ENCODE measurements at regions not wholly inside any gene's neighbourhood (a gene's known extent, or its start where the extent isn't known, plus 50 kb on each side); places are given as distances from the start of the nearest gene placed in this dataset.

GRCh38 chr18:71625556-71626090 is 918.5 kb downstream of the CBLN2 start:
- Mint-ChIP-seq H3K27ac (no peak overlapping the region), H3K9me3 (peaks cover 13% of the 10 kb centered on the region), H3K27me3 (no peaks in the 10 kb centered on the region), H3K4me3 (no peak overlapping the region), H3K36me3 (no peaks in the 10 kb centered on the region), H3K4me1 (ENCODE audit: low read depth) (no peaks in the 10 kb centered on the region)
- intact Hi-C loops (cut with micrococcal nuclease) = no loop called here
- ChIA-PET CTCF (no interaction called here), POLR2A (no interaction called here)
- no peak for DNase-seq

GRCh38 chr18:71598374-71598773 is 945.8 kb downstream of the CBLN2 start:
- POLR2A ChIA-PET = no interaction called here
- no peaks in the 10 kb centered on the region for H3K4me1 Mint-ChIP-seq (ENCODE audit: low read depth)
- H3K36me3 Mint-ChIP-seq = no peaks in the 10 kb centered on the region
- H3K4me3 Mint-ChIP-seq = no peak overlapping the region
- CTCF ChIA-PET = no interaction called here
- H3K9me3 Mint-ChIP-seq = peaks cover 5% of the 10 kb centered on the region
- no peak for DNase-seq
- no peak overlapping the region for H3K27ac Mint-ChIP-seq
- no peaks in the 10 kb centered on the region for H3K27me3 Mint-ChIP-seq
- intact Hi-C loops (cut with micrococcal nuclease) = no loop called here

GRCh38 chr18:71597219-71597618 is 946.9 kb downstream of the CBLN2 start:
- intact Hi-C loops (cut with micrococcal nuclease) = no loop called here
- CTCF ChIA-PET = no interaction called here
- H3K27ac Mint-ChIP-seq = no peak overlapping the region
- H3K4me3 Mint-ChIP-seq = no peak overlapping the region
- H3K27me3 Mint-ChIP-seq = no peaks in the 10 kb centered on the region
- H3K36me3 Mint-ChIP-seq = no peaks in the 10 kb centered on the region
- H3K9me3 Mint-ChIP-seq = peaks cover 5% of the 10 kb centered on the region
- DNase-seq = no peak
- H3K4me1 Mint-ChIP-seq (ENCODE audit: low read depth) = no peaks in the 10 kb centered on the region
- POLR2A ChIA-PET = no interaction called here

GRCh38 chr18:71583252-71583651 is 960.9 kb downstream of the CBLN2 start:
- no peak overlapping the region for H3K4me3 Mint-ChIP-seq
- ChIA-PET CTCF (interaction anchor here (0.6 kb wide), 1 partner anchor 79 kb away, joined by 3 read pairs; no protein-coding TSS in a partner anchor), POLR2A (no interaction called here)
- H3K4me1 Mint-ChIP-seq (ENCODE audit: low read depth) = no peaks in the 10 kb centered on the region
- intact Hi-C loops (cut with micrococcal nuclease) = no loop called here
- H3K27me3 Mint-ChIP-seq = no peaks in the 10 kb centered on the region
- H3K27ac Mint-ChIP-seq = no peak overlapping the region
- H3K9me3 Mint-ChIP-seq = peaks cover under 1% of the 10 kb centered on the region
- DNase-seq = no peak
- H3K36me3 Mint-ChIP-seq = no peaks in the 10 kb centered on the region

GRCh38 chr18:71554686-71555085 is 989.5 kb downstream of the CBLN2 start:
- Mint-ChIP-seq H3K27me3 (no peaks in the 10 kb centered on the region), H3K4me3 (no peak overlapping the region), H3K9me3 (peaks cover 17% of the 10 kb centered on the region), H3K36me3 (no peaks in the 10 kb centered on the region), H3K27ac (no peak overlapping the region), H3K4me1 (ENCODE audit: low read depth) (no peaks in the 10 kb centered on the region)
- ChIA-PET POLR2A (no interaction called here), CTCF (no interaction called here)
- intact Hi-C loops (cut with micrococcal nuclease) = no loop called here
- no peak for DNase-seq

GRCh38 chr18:71541643-71542042 is 1002.5 kb downstream of the CBLN2 start:
- POLR2A ChIA-PET = no interaction called here
- CTCF ChIA-PET = no interaction called here
- peaks cover 17% of the 10 kb centered on the region for H3K9me3 Mint-ChIP-seq

GRCh38 chr18:71529703-71530303 is 1014.3 kb downstream of the CBLN2 start:
- Mint-ChIP-seq H3K4me3 (no peak overlapping the region), H3K9me3 (peaks cover 4% of the 10 kb centered on the region), H3K4me1 (ENCODE audit: low read depth) (no peaks in the 10 kb centered on the region), H3K36me3 (no peaks in the 10 kb centered on the region), H3K27ac (no peak overlapping the region), H3K27me3 (no peaks in the 10 kb centered on the region)
- CTCF ChIA-PET = no interaction called here
- intact Hi-C loops (cut with micrococcal nuclease) = no loop called here
- POLR2A ChIA-PET = no interaction called here
- no peak for DNase-seq

More at GRCh38 chr18:71541643-71542042, 1002.5 kb downstream of the CBLN2 start:
- H3K4me1 Mint-ChIP-seq (ENCODE audit: low read depth) = no peaks in the 10 kb centered on the region
- H3K27ac Mint-ChIP-seq = no peak overlapping the region
- no peaks in the 10 kb centered on the region for H3K27me3 Mint-ChIP-seq
- DNase-seq = no peak
- H3K4me3 Mint-ChIP-seq = no peak overlapping the region
- H3K36me3 Mint-ChIP-seq = no peaks in the 10 kb centered on the region
- intact Hi-C loops (cut with micrococcal nuclease) = no loop called here

GRCh38 chr18:71523483-71524435 is 1020.4 kb downstream of the CBLN2 start:
- POLR2A ChIA-PET = no interaction called here
- Mint-ChIP-seq H3K27ac (no peak overlapping the region), H3K27me3 (no peaks in the 10 kb centered on the region), H3K9me3 (peaks cover 4% of the 10 kb centered on the region), H3K4me3 (no peak overlapping the region), H3K36me3 (no peaks in the 10 kb centered on the region), H3K4me1 (ENCODE audit: low read depth) (no peaks in the 10 kb centered on the region)
- intact Hi-C loops (cut with micrococcal nuclease) = no loop called here
- CTCF ChIA-PET = no interaction called here
- no peak for DNase-seq

- Mint-ChIP-seq H3K27me3 (no peaks in the 10 kb centered on the region), H3K27ac (no peak overlapping the region), H3K36me3 (no peaks in the 10 kb centered on the region), H3K9me3 (peaks cover 15% of the 10 kb centered on the region), H3K4me1 (ENCODE audit: low read depth) (no peaks in the 10 kb centered on the region), H3K4me3 (no peak overlapping the region)
- intact Hi-C loops (cut with micrococcal nuclease) = no loop called here
- ChIA-PET POLR2A (no interaction called here), CTCF (no interaction called here)
- no peak for DNase-seq
Observed at GRCh38 chr18:71505526-71505925, 1038.6 kb downstream of the CBLN2 start.

- Mint-ChIP-seq H3K4me3 (no peak overlapping the region), H3K27ac (no peak overlapping the region), H3K36me3 (no peaks in the 10 kb centered on the region), H3K9me3 (peaks cover 15% of the 10 kb centered on the region), H3K27me3 (no peaks in the 10 kb centered on the region), H3K4me1 (ENCODE audit: low read depth) (no peaks in the 10 kb centered on the region)
- ChIA-PET POLR2A (no interaction called here), CTCF (no interaction called here)
- no peak for DNase-seq
- intact Hi-C loops (cut with micrococcal nuclease) = no loop called here
Observed at GRCh38 chr18:71503222-71503621, 1040.9 kb downstream of the CBLN2 start.

GRCh38 chr18:71485611-71486010 is 1058.5 kb downstream of the CBLN2 start:
- H3K36me3 Mint-ChIP-seq = no peaks in the 10 kb centered on the region
- H3K27me3 Mint-ChIP-seq = no peaks in the 10 kb centered on the region
- intact Hi-C loops (cut with micrococcal nuclease) = no loop called here
- H3K9me3 Mint-ChIP-seq = peaks cover 3% of the 10 kb centered on the region
- DNase-seq = no peak
- no peak overlapping the region for H3K27ac Mint-ChIP-seq
- ChIA-PET CTCF (no interaction called here), POLR2A (no interaction called here)
- no peaks in the 10 kb centered on the region for H3K4me1 Mint-ChIP-seq (ENCODE audit: low read depth)
- H3K4me3 Mint-ChIP-seq = no peak overlapping the region

GRCh38 chr18:71471963-71472725 is 1072.0 kb downstream of the CBLN2 start:
- Mint-ChIP-seq H3K9me3 (peaks cover 3% of the 10 kb centered on the region), H3K4me3 (no peak overlapping the region), H3K4me1 (ENCODE audit: low read depth) (no peaks in the 10 kb centered on the region), H3K27me3 (no peaks in the 10 kb centered on the region), H3K27ac (no peak overlapping the region), H3K36me3 (no peaks in the 10 kb centered on the region)
- ChIA-PET POLR2A (no interaction called here), CTCF (no interaction called here)
- no peak for DNase-seq
- intact Hi-C loops (cut with micrococcal nuclease) = no loop called here

Data from activated CD4-positive, alpha-beta memory T cell treated with anti-CD3 and anti-CD28 coated beads for 36 hours (primary cell).